ENCODE measurements at regions not wholly inside any gene's neighbourhood (a gene's known extent, or its start where the extent isn't known, plus 50 kb on each side); places are given as distances from the start of the nearest gene placed in this dataset.

- DNase-seq (ENCODE audit: low read depth): no peak
Observed at GRCh38 chr4:35237924-35238323, 1006.4 kb downstream of the ARAP2 start.

DNA sequence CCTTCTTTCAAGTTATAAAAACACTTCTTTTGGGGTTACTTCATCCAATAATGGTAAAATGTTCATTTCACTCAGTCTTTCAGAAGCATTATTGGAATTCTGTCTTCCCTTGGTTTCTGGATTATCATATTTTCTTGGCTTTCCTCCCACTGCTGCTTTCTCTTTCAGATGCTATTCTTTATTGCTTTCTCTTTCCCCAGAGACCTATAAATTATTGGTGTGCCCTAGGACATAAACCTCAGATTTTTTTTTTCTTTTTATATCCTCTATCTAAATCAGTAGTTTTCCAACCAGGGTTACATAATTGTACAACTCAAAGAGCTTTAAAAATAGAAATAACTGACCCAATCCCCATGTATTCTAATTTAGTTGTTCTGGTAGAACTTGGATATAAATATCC lies 1005.5 kb downstream of the ARAP2 start:
- DNase-seq (ENCODE audit: low read depth): no peak

GRCh38 chr4:35246493-35246892 lies 997.8 kb downstream of the ARAP2 start:
- DNase-seq (ENCODE audit: low read depth): no peak

DNA sequence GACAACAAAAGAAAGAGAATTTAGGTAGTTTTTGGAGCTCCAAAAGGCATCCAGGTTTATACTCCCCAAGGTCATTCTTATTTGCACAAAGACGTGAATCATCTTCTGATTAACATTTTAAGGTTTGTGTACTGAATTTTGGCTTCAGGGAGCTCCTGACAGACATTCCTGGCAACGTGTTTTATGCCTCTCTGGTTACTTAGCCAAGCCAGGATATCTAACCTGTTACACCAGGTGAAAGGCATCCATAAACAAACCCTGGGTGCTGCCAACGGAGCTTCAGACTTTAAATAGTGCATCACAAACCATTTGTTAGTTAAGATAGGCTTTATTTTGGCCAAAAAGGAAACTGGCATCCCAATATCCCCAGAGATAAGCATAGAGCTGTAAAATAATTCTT lies 997.3 kb downstream of the ARAP2 start:
- no peak for DNase-seq (ENCODE audit: low read depth)

DNA sequence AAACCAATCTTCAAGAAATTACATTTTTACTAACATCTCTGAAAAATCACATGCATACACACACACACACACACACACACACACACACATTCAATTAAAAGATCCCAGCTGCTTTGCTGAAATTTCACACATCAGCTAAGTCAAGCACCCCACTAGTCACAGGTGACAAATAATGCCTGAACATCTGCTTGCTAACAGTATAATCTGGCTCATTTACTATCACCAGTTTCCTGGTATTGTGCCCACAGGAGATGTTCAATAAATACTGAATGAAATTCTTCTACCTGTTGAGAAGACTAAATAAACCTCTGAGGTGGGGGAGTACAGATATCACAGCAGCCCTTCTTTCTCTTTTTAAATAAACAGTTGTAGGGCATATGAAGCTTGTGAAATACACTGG lies 994.0 kb downstream of the ARAP2 start:
- no peak for DNase-seq (ENCODE audit: low read depth)

GRCh38 chr4:35250761-35251160 lies 993.6 kb downstream of the ARAP2 start:
- DNase-seq (ENCODE audit: low read depth): peak; percentile 25

GRCh38 chr4:35252071-35252470 lies 992.2 kb downstream of the ARAP2 start:
- DNase-seq (ENCODE audit: low read depth): no peak

- DNase-seq (ENCODE audit: low read depth): no peak
Observed at GRCh38 chr4:35252866-35253265, 991.4 kb downstream of the ARAP2 start.

GRCh38 chr4:35253331-35253730 lies 991.0 kb downstream of the ARAP2 start:
- no peak for DNase-seq (ENCODE audit: low read depth)

- no peak for DNase-seq (ENCODE audit: low read depth)
Observed at GRCh38 chr4:35286434-35286833, 957.9 kb downstream of the ARAP2 start.

DNA sequence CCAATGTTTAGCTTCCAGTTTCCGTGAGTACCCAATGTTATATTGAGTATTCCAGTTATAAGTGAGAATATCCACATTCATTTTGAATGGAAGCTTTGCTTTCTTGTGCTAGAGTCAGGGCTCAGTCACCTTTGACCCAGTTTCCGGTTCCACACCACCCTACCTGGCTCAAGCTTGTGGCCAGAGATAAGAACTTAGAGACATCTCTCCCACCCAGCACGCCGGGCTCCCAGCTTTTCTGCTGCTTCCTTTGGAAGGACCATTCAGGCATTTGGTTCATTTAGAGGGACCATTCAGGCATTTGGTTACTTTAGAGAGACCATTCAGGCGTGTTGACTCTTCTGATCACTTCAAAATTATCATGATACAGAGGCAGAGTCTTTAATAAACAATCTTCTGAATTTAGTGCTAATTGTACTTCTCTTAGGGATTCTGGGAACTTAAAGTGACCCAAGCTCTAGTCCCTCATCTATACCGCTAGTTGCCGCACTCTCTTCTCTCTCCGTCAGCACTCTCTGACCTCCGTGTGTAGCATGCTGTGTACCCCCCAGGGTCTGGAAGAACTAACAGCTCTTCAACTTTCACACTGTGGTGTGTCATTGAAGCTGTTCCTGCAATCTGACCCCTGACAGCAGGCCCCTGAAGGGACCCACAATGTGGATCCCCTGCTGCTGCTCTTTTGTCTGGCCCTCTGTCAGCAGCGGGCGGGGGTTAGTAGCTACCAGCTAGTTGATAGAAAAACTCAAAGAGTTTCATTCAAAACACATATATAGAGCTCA lies 943.1 kb downstream of the ARAP2 start:
- no peak for DNase-seq (ENCODE audit: low read depth)

GRCh38 chr4:35315419-35315818 lies 928.9 kb downstream of the ARAP2 start:
- no peak for DNase-seq (ENCODE audit: low read depth)

GRCh38 chr4:35325908-35326453 lies 918.3 kb downstream of the ARAP2 start:
- no peak for DNase-seq (ENCODE audit: low read depth)

DNA sequence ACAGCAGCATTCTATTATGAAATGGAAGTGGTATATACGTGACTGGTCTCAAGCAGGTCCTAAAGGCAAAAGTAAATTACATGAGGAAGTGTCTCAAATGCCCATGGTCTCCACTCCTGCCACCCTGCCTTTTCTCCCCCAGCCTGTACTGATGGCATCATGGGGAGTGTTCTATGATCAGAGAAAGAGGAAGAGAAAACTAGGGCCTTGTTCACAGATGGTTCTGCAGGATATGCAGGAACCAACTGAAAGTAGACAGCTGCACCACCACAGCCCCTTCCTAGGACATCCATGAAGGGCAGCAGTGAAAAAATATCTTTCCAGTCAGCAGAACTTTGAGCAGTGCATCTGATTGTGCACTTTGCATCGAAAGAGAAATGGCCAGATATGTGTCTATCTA lies 901.5 kb downstream of the ARAP2 start:
- no peak for DNase-seq (ENCODE audit: low read depth)

DNA sequence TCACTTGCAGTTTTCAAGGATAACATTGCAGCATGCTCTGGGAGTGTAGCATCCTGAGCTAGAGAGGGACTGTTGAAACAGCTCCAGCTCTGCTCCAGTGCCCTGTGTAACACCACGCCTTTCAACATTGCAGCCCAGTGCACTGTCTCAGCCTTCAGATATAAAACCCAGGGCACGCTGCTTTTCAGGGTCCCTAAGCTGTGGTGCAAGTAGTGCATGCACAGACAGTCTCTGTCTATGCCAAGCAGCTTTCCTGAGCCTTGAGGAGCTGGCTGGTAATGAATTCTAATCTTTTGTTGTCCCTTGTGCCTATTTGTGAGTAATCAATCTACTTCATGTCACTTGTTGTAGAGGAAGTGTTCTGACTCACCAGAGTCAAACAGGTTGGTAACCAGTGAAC lies 897.0 kb downstream of the ARAP2 start:
- no peak for DNase-seq (ENCODE audit: low read depth)

DNA sequence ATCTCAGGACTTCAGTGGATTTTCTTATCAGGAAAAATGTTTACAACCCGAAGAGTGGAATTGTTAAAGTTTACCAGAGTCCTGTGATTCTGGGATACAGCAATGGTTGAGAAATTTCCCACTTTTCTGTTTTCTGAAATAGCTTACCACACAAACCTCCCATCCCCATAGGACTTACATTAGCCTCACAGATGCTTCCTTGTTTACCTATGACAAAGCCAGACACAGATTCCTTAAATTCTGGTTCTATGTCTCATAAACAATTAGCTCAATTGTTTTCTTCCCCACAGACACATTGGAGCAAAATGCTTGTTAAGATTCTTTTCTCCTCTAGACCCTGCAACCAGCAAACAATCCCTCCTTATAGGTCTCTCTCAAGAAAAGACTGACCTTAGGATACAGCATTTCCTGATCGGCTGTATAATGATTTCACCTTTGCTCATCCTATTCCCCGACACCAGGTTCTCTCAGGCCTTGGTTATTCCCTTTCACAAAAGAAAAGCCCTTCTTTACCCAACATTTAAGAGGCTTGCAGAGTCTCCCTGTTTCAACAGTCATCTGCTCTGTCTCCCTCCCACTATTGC lies 886.2 kb downstream of the ARAP2 start:
- peak; percentile 35 for DNase-seq (ENCODE audit: low read depth)

GRCh38 chr4:35364321-35364870 lies 879.9 kb downstream of the ARAP2 start:
- DNase-seq (ENCODE audit: low read depth): no peak

DNA sequence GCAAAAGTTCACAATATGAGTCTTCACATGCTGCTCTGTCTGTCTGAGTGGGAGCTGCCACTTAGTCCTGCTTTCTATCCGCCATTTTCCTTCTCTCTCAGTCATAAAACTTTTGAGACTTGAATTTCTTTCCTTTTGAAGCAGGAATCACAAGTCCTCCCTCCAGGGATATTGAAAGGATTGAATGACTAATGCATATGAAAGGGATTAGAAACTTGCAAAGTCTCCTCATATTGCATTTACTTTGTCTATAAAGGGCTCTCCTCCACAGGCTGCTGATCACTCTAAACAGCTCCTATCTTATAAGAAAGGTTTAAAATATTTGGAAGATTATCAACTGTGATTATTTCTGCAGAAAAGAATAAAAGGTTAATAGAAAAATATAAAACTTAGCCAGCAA lies 879.1 kb downstream of the ARAP2 start:
- DNase-seq (ENCODE audit: low read depth): no peak

GRCh38 chr4:35399912-35400311 lies 844.4 kb downstream of the ARAP2 start:
- no peak for DNase-seq (ENCODE audit: low read depth)

- no peak for DNase-seq (ENCODE audit: low read depth)
Observed at GRCh38 chr4:35423104-35423503, 821.2 kb downstream of the ARAP2 start.

GRCh38 chr4:35447474-35447873 lies 796.8 kb downstream of the ARAP2 start:
- no peak for DNase-seq (ENCODE audit: low read depth)

GRCh38 chr4:35459045-35459444 lies 785.3 kb downstream of the ARAP2 start:
- DNase-seq (ENCODE audit: low read depth): no peak

- DNase-seq (ENCODE audit: low read depth): no peak
Observed at GRCh38 chr4:35461931-35462659, 782.2 kb downstream of the ARAP2 start.

Data from HS-5 (cell line).